Endodermal cell (in vitro differentiated cells): ENCODE measurements at regions not wholly inside any gene's neighbourhood (a gene's known extent, or its start where the extent isn't known, plus 50 kb on each side); places are given as distances from the start of the nearest gene placed in this dataset.
A peak's percentile ranks its signal among the peaks of the same experiment; 100 is the strongest.

Source experiments
- DNase-seq: peaks from one replicate; pipeline ENCODE4 v3.0.0-alpha.2; 2017
- H3K27ac ChIP-seq: 2 replicates; pipeline ENCODE4 v1.5.1; 2013; ENCODE audit warnings: mild to moderate bottlenecking, low read depth, low read length, moderate library complexity
- H3K27me3 ChIP-seq: 2 replicates; pipeline ENCODE4 v1.6.1; 2013; ENCODE audit warnings: mild to moderate bottlenecking, low read length, moderate library complexity; ENCODE audit not compliant: insufficient read depth, control insufficient read depth, poor library complexity, severe bottlenecking
- H3K36me3 ChIP-seq: 2 replicates; pipeline ENCODE4 v1.7.0; 2013; ENCODE audit warnings: mild to moderate bottlenecking, low read length, moderate library complexity; ENCODE audit not compliant: control insufficient read depth, insufficient read depth
- H3K4me1 ChIP-seq: one replicate; pipeline ENCODE4 v1.7.0; 2013; ENCODE audit warnings: low read length; ENCODE audit not compliant: control insufficient read depth, insufficient read depth
- H3K4me3 ChIP-seq: 2 replicates; pipeline ENCODE4 v1.5.1; 2013; ENCODE audit warnings: mild to moderate bottlenecking, low read length, moderate library complexity
- H3K9ac ChIP-seq: 2 replicates; pipeline ENCODE4 v1.6.1; 2013; ENCODE audit warnings: mild to moderate bottlenecking, low read length, moderate library complexity; ENCODE audit not compliant: poor library complexity, severe bottlenecking; ENCODE audit errors: extremely low read depth
- H3K9me3 ChIP-seq: 2 replicates; pipeline ENCODE4 v1.6.1; 2013; ENCODE audit warnings: mild to moderate bottlenecking, low read length, moderate library complexity; ENCODE audit not compliant: control insufficient read depth
- H3K27ac Mint-ChIP-seq: 2 replicates; pipeline ENCODE4 v1.8.0; 2020; ENCODE audit warnings: mixed read lengths
- H3K27me3 Mint-ChIP-seq: 2 replicates; pipeline ENCODE4 v1.8.0; 2021; ENCODE audit warnings: mild to moderate bottlenecking, mixed read lengths; ENCODE audit not compliant: insufficient read depth
- H3K36me3 Mint-ChIP-seq: 2 replicates; pipeline ENCODE4 v1.8.0; 2020; ENCODE audit warnings: low read depth, mixed read lengths
- H3K4me1 Mint-ChIP-seq: 2 replicates; pipeline ENCODE4 v1.8.0; 2020; ENCODE audit warnings: mixed read lengths
- H3K4me3 Mint-ChIP-seq: 2 replicates; pipeline ENCODE4 v1.8.0; 2020; ENCODE audit warnings: mild to moderate bottlenecking, moderate library complexity, mixed read lengths
- H3K9me3 Mint-ChIP-seq: 2 replicates; pipeline ENCODE4 v1.8.0; 2020; ENCODE audit warnings: mild to moderate bottlenecking, mixed read lengths
- CTCF ChIP-seq: fragments of 200-600 bp; sonication (generic); conservative IDR thresholded peaks from 2 replicates; pipeline ENCODE4 v1.5.0; 2021; ENCODE audit warnings: antibody characterized with exemption, mild to moderate bottlenecking
- WGBS, 2 experiments: methylation state at CpG; one replicate each; pipeline versions ENCODE4 v1.1.5 to v1.1.7; 2013; ENCODE audit warnings: missing lambda C conversion rate in 2 of 2, mixed read lengths in 1 of 2; ENCODE audit not compliant: insufficient coverage in 1 of 2, insufficient read length in 1 of 2; 5-methylcytosine and 5-hydroxymethylcytosine counted together

GRCh38 chr11:16632295-16633200, 105.9 kb upstream of the C11orf58 start:
- H3K4me1 Mint-ChIP-seq = no peaks in the 10 kb centered on the region
- no peak overlapping the region for H3K27ac Mint-ChIP-seq
- peaks cover 7% of the 10 kb centered on the region for H3K27me3 Mint-ChIP-seq
- DNase-seq = peak; percentile 55
- peak; percentile 75 for TF ChIP-seq CTCF
- Histone ChIP-seq H3K36me3 (no peaks in the 10 kb centered on the region), H3K9me3 (no peaks in the 10 kb centered on the region), H3K4me3 (no peak overlapping the region), H3K9ac (no peak overlapping the region), H3K27me3 (peaks cover 6% of the 10 kb centered on the region), H3K27ac (no peak overlapping the region), H3K4me1 (no peaks in the 10 kb centered on the region)
- H3K36me3 Mint-ChIP-seq = peaks cover 3% of the 10 kb centered on the region
- peaks cover 28% of the 10 kb centered on the region for H3K9me3 Mint-ChIP-seq
- whole genome bisulfite sequencing, 2 experiments = 84 to 88% methylated on average over 8 to 9 of the region's 9 CpGs
- H3K4me3 Mint-ChIP-seq = no peak overlapping the region

- Mint-ChIP-seq H3K27me3 (peaks cover 15% of the 10 kb centered on the region), H3K4me3 (no peak overlapping the region), H3K9me3 (peaks cover 13% of the 10 kb centered on the region), H3K4me1 (no peaks in the 10 kb centered on the region), H3K27ac (no peak overlapping the region), H3K36me3 (peaks cover 3% of the 10 kb centered on the region)
- Histone ChIP-seq H3K36me3 (no peaks in the 10 kb centered on the region), H3K27me3 (peaks cover 11% of the 10 kb centered on the region), H3K9ac (no peak overlapping the region), H3K4me1 (no peaks in the 10 kb centered on the region), H3K9me3 (no peaks in the 10 kb centered on the region), H3K4me3 (no peak overlapping the region), H3K27ac (no peak overlapping the region)
- no peak for TF ChIP-seq CTCF
- DNase-seq = no peak
Measured at GRCh38 chr11:16630651-16631050, 107.8 kb upstream of the C11orf58 start.

- H3K9me3 ChIP-seq = no peaks in the 10 kb centered on the region
- no peak overlapping the region for H3K9ac ChIP-seq
- peaks cover 3% of the 10 kb centered on the region for H3K9me3 Mint-ChIP-seq
- WGBS, 2 experiments = 89% methylated on average over 5 of the region's 5 CpGs
- no peak for DNase-seq
- H3K4me3 ChIP-seq = no peak overlapping the region
- H3K27me3 Mint-ChIP-seq = peaks cover 44% of the 10 kb centered on the region
- no peak overlapping the region for H3K27ac ChIP-seq
- peaks cover 1% of the 10 kb centered on the region for H3K4me1 Mint-ChIP-seq
- H3K4me1 ChIP-seq = no peaks in the 10 kb centered on the region
- H3K36me3 ChIP-seq = no peaks in the 10 kb centered on the region
- no peak overlapping the region for H3K4me3 Mint-ChIP-seq
- peaks cover 61% of the 10 kb centered on the region for H3K27me3 ChIP-seq
- no peak overlapping the region for H3K27ac Mint-ChIP-seq
- TF ChIP-seq CTCF = no peak
- no peaks in the 10 kb centered on the region for H3K36me3 Mint-ChIP-seq
Measured at GRCh38 chr11:16618431-16618830, 120.0 kb upstream of the C11orf58 start.
